Ovary (tissue), 3 donors: ENCODE measurements at regions not wholly inside any gene's neighbourhood (a gene's known extent, or its start where the extent isn't known, plus 50 kb on each side); places are given as distances from the start of the nearest gene placed in this dataset.

Experiments
- CTCF ChIP-seq, 3 donors: fragments of 450-650 bp in 2 of 3; fragments of 200-600 bp in 1 of 3; IDR thresholded peaks; one replicate each; pipeline versions ENCODE4 v1.5.1 to v1.8.0; 2016 to 2022; ENCODE audit warnings: antibody characterized with exemption in 3 of 3, mild to moderate bottlenecking in 1 of 3
- POLR2A ChIP-seq: fragments of 450-650 bp; IDR thresholded peaks from one replicate; pipeline ENCODE4 v1.6.1; 2017; ENCODE audit warnings: antibody characterized with exemption, mild to moderate bottlenecking, moderate library complexity
- donor health status: DM: no; HTN: no; CAD: no.

- TF ChIP-seq CTCF (IDR thresholded peaks at IDR 0.05) (no peak), POLR2A (no peak)
Observed at GRCh38 chr5:99460701-99461100, 531.9 kb upstream of the CHD1 start.
